ENCODE measurements at regions not wholly inside any gene's neighbourhood (a gene's known extent, or its start where the extent isn't known, plus 50 kb on each side); places are given as distances from the start of the nearest gene placed in this dataset.

GRCh38 chr6:88454658-88455057 lies 288.5 kb upstream of the CNR1 start:
- TF ChIP-seq, protein P1, sequence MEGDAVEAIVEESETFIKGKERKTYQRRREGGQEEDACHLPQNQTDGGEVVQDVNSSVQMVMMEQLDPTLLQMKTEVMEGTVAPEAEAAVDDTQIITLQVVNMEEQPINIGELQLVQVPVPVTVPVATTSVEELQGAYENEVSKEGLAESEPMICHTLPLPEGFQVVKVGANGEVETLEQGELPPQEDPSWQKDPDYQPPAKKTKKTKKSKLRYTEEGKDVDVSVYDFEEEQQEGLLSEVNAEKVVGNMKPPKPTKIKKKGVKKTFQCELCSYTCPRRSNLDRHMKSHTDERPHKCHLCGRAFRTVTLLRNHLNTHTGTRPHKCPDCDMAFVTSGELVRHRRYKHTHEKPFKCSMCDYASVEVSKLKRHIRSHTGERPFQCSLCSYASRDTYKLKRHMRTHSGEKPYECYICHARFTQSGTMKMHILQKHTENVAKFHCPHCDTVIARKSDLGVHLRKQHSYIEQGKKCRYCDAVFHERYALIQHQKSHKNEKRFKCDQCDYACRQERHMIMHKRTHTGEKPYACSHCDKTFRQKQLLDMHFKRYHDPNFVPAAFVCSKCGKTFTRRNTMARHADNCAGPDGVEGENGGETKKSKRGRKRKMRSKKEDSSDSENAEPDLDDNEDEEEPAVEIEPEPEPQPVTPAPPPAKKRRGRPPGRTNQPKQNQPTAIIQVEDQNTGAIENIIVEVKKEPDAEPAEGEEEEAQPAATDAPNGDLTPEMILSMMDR (IDR thresholded peaks at IDR 0.05; ENCODE audit: low read depth, low read length, poor library complexity, severe bottlenecking) = no peak
- no peak for TF ChIP-seq EZH2phosphoT487 (IDR thresholded peaks at IDR 0.05; ENCODE audit: borderline replicate concordance, low read length)

Data from DOHH2 (cell line).